HG03139 (cell line): ENCODE measurements at regions not wholly inside any gene's neighbourhood (a gene's known extent, or its start where the extent isn't known, plus 50 kb on each side); places are given as distances from the start of the nearest gene placed in this dataset.

ENCODE experiments used
- ATAC-seq: cut with Tn5 transposase; IDR thresholded peaks from one replicate; pipeline ENCODE4 v1.9.1; 2021; ENCODE audit not compliant: unreplicated experiment

DNA sequence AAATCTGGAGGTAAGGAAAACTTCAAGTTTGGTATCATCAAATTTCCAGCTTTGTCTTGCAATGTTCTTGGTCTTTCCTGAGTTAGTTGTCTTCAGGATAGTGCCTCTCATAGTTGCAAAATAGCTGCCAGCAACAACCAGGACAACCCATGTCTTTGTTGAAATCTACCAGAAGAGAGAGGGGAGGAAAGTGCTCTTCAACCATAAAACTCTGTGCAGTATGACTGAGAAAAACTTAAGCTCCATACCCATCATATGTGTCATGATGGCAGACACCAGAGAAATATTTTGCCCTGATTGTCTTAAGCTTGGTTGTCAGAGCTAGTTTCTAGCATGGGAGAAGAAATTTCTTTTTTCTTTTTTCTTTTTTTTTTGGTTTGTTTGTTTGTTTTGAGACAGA, 103.3 kb downstream of the SPRY2 start:
- ATAC-seq: no peak

GRCh38 chr13:80235967-80236302, 105.0 kb downstream of the SPRY2 start:
- peak; percentile 5 for ATAC-seq

- peak; percentile 89 for ATAC-seq
Observed at GRCh38 chr13:80235166-80235966, 105.6 kb downstream of the SPRY2 start.

DNA sequence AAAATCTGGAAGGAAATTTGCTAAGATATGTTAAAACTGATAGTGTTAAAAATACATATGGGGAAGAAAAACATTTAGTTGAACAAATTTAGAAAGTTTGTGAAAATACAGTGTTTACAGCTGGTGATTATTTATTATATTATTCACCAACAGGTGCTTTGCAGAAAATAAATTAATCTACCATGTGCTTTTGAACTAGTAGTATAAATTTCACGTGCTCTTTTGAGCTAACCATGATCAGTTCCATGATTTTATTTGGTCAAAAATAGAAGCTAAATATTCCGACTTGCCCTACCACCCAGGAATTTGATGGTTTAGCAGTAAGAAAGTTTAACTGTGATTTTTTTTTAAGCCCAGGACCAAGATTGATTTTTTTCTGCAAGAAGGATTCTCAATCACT, 113.3 kb downstream of the SPRY2 start:
- ATAC-seq: no peak

- ATAC-seq: no peak
Observed at GRCh38 chr13:80226645-80227044, 114.3 kb downstream of the SPRY2 start.

- ATAC-seq: no peak
Observed at GRCh38 chr13:80224468-80224867, 116.5 kb downstream of the SPRY2 start.

DNA sequence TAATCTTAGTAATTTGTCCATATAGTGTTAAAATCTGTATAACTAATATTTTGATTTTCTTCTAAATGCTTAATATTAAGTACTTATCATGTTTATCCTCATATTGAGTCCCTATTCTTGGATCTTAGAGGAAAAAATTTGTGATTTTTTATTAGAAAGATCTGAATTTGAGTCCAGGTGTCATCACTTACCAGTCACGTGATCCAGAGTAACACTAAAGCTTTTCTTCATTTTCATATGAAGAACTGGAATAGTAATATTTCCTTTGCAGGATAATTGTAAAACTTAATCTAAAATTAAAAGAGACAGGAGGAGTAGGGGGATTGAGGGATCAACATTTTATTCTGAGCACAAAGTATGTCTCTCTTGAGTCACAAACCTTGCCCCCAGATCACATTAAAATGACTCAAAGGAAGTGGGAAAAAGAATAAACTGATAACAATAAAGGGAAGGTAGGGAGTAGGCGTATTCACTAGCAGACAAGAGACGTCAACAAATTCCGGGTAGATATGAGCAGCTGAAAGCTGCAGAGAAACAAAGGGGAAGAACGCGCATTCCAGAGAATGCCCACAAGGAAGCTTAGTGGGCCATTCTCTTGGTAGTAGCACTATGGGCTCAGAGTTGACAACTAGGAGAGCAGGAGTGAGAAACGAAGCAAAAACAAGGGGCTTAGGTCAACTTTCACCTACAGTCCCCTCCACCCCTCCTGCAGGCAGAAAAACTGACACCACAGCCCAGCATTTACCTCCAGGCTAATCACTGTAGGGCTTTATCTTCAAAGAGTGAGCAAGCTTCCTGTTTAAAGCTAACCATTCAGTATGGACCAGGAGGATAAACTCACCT, 123.1 kb downstream of the SPRY2 start:
- no peak for ATAC-seq

DNA sequence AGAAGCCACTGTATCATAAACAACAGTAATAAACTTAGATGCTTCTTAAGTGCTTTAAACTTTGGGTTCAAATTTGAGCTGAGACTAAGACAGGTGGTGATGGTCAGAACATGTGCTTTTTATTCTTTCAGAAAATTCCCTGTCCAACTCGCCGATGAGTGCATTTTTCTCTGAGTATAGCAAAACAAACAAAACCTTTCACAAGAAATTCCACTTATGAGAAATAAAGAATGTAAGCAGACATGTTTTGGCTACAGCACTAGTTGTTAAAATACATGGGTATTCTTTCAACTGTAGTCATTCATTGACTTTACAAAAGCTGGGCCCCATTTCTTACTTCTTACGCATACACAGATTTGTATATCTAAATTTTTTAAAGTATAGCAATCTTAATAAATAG, 125.6 kb downstream of the SPRY2 start:
- no peak for ATAC-seq

GRCh38 chr13:80214521-80214991, 126.4 kb downstream of the SPRY2 start:
- ATAC-seq: no peak

- no peak for ATAC-seq
Observed at GRCh38 chr13:80214050-80214449, 126.9 kb downstream of the SPRY2 start.

DNA sequence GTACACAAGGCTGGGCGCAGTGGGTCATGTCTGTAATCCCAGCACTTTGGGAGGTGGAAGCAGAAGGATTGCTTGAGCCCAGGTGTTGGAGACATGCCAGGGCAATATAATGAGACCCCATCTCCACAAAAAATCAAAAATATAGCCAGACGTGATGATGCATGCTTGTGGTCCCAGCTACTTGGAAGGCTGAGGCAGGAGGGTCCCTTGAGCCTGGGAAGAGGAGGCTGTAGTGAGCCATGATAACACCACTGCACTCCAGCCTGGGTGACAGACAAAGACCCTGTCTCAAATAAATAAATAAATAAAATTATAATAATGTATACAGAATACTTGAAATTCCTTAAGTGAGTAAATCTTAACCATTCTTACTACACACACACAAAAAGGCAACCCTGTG, 127.7 kb downstream of the SPRY2 start:
- ATAC-seq: no peak

GRCh38 chr13:80211566-80211965, 129.4 kb downstream of the SPRY2 start:
- ATAC-seq: no peak

GRCh38 chr13:80204642-80205041, 136.3 kb downstream of the SPRY2 start:
- ATAC-seq: no peak

- no peak for ATAC-seq
Observed at GRCh38 chr13:80203496-80203895, 137.4 kb downstream of the SPRY2 start.

- ATAC-seq: no peak
Observed at GRCh38 chr13:80201694-80202468, 139.0 kb downstream of the SPRY2 start.

GRCh38 chr13:80199585-80200292, 141.2 kb downstream of the SPRY2 start:
- ATAC-seq: no peak

DNA sequence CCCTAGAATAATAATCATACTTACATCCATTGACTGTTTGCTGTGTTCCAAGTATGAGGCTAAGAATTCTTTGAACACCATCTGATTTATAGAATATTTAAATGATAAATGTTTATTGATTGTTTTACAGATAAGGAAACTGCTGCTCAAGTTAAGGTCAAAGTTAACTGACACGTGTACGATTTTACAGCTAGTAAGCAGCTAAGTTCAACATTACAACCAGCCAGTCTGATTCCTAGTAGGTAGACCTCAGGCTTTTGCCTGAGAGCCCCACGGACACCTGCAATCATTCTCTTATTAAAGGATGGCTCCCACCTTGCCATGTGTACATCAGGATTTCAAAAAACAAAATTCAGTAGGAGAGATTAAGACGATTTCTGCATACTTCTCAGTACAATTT, 141.9 kb downstream of the SPRY2 start:
- ATAC-seq: no peak

- no peak for ATAC-seq
Observed at GRCh38 chr13:80196756-80197155, 144.2 kb downstream of the SPRY2 start.

DNA sequence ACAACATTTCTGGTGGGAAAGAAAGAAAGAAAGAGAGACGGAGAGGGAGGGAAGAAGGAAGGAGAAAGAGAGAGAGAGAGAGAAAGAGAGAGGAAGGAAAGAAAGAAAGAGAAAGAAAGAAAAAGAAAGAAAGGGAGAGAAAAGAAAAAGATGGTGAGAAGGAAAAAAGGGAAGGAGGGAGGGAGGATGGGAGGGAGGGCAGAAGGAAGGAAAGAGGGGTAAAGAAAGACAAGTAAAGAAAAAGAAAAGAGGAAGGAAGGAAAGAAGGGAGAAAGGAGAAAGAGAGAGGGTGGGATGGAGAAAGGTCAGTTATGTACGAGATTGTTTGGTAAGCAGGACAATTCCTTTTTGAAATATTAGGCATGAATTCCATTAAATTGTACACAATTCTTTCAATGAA, 145.3 kb downstream of the SPRY2 start:
- ATAC-seq: no peak

GRCh38 chr13:80189889-80190597, 150.9 kb downstream of the SPRY2 start:
- no peak for ATAC-seq
